GM19035 (cell line): ENCODE measurements at regions not wholly inside any gene's neighbourhood (a gene's known extent, or its start where the extent isn't known, plus 50 kb on each side); places are given as distances from the start of the nearest gene placed in this dataset.

Source experiments
- ATAC-seq: cut with Tn5 transposase; IDR thresholded peaks from one replicate; pipeline ENCODE4 v1.9.1; 2021; ENCODE audit not compliant: unreplicated experiment

DNA sequence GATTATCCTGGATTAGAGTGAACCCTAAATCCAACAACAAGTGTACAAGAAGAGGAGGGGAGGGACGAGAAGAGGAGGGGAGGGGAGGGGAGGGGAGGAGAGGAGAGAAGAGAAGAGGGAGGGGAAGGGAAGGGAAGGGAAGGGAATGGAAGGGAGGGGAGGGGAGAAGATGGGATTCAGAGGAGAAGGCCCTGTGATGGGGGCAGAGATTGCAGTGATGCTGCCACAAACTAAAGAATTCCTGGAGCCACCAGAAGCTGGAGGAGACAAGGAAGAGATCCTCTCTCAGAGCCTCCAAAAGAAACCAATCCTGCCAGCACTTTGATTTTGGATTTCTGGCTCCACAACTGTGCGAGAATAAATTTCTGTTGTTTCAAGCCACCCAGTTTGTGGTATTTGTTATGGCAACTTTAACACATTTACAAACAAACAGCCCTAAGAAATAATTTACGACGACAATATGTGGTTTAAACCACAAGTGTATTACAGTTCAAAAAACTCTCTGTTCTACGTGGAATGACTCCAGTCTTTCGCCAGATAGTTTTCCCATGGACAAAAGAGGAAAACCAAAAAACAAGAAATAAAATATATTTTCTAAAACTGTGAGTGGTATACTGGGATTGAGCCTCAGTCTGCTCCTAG lies 235.4 kb downstream of the HDGFL1 start:
- no peak for ATAC-seq

DNA sequence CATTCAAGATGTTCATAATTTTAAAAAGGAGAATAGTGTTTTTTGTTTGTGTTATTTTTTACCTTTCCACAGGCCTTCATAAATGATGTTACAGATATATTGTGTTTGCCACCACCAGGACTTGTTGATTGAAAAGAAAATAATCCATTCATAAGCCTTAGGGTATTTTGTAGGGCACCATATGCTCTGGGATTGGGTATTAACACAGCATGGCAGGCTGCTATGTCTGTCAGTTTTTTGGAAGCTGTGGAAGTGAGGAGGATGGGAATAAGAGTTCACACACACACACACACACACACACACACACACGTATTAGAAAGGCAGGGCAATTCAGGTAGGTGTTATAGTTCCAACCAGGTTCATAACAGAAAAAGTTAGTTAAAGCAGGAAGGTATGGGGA lies 237.9 kb downstream of the HDGFL1 start:
- ATAC-seq: no peak

DNA sequence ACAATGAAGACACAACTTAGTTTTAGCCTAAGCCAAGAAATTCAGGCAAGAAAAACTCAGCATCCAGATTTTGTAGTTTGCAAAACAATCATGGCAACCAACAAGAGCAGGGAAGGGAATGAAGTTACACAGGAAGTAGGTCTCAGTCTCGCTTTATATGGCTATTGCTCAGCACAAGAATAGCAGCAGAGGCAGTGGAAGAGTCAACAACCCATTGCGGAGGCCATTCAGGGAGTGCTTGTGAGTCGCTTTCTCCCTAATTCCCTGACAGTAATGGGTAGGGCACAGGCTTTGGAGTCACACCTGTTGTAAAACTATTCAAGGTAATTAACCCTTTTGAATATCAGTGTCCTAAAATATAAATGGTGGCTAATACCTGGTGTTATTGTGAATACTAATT lies 238.5 kb downstream of the HDGFL1 start:
- no peak for ATAC-seq

DNA sequence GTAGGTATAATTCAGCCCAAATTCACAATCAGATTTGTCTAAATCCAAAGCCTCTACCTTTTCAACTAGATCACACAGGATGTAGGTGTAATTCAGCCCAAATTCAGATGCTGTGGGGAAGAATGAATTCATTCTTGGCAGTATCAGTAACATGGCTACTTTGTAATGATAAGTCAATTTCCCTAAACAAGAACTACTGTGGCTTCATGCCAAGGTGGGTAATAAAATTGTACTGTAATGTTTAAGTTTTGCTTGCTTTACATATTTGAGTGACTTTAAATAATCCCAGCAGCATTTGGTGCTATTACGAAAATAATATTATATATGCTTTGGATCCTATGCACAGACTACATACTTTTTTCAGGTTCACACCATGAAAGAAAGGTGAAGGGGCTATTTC lies 239.1 kb downstream of the HDGFL1 start:
- no peak for ATAC-seq

DNA sequence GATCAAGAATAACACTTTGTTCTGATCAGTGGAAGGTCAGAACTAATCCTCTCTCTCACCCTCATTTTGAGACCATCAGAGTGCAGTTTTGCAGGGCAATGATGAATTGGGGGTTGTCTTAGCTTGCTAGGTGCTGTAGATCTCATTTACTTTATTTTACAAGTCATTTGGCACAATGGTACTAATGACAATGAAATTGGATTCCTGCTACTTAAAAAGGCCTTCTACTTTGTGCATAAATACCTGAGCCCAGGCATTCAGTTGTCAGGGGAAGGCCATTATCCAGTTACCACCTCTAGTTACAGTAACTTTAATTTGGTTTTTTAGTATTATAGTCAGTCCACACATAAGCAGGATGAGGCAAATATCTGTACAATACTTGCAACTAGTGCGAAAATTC lies 240.0 kb downstream of the HDGFL1 start:
- no peak for ATAC-seq

DNA sequence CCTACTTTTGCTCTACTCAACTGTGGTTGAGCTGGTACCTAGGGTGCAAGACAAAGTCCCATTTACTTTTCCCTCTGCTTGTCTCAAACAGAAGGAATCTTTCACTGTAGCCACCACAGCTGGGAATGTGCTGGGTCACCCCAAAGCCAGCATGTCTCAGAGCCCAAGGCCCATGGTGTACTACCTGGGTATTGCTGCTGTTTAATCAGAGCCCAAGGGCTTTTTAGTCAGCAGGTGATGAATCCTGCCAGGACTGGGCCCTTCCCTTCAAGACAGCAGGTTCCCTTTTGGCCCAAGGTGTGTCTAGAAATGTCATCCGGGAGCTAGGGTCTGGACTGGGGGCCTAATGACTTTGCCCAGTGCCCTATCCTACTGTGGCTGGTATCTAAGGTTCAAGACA lies 249.8 kb downstream of the HDGFL1 start:
- no peak for ATAC-seq

DNA sequence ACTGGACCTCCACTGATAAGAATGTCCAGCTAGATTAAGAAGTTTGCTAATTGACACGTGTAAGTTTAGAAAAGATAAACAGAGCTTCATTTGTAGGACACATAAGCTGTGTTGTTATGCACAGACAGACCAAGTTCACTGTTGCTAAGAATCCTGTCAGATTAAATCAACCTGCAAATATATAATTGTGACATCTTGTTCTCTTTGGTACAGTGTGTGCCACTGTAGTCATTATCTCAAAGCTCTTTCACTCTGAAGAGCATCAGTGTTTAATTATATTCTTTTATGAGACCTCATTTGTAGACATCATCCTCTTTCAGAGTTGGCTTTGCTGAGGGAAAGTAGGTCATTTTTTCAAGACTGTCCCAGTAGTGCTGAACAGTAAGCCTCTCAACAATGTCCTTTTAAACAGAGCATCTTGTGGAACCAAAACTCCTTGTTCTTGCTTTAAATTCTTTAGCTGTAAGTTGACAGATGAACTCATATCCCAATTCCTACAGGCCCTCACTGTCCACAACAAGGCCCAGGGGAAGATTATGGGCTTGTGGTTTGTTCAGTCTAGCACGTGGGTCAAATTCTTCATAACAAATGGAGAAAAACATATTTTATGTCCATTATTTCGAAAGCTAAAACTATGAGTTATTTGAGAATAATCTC lies 252.4 kb downstream of the HDGFL1 start:
- ATAC-seq: no peak

DNA sequence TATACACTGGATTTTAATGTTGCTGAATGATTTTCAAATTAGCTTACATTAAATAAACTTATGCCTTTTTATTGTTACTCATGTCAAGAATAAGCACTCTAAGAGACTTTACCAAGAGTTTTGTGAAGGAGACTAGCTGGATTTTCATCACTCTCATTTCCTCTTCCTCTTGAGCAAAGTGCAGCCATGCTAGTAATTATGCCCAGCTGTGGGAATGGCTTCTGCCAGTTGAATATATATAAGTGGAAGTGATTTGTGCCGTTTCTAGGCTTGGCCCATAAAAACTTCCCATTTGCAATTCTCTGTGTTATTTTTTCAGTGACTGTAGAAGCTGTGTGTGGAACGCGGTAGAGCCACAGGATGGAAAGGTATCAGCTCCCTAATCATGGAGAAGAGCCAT lies 255.8 kb downstream of the HDGFL1 start:
- ATAC-seq: no peak

DNA sequence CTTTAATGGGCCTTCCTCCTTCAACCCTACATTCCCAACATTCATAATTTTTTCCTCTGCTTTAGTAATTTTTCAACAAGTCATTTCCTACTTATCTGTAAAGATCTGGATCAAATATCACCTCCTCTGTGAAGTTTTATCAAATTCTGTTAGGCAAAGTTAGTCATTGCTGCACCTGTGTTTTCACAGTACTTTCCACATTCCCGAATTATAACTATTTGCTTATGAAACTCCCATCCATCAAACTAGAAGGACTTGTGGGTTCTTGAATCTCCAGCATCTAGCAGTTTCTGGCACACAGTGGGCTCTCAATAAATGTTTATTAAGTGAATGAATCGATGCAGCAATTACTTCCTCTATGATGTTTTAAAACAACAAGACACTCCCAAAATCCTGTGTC lies 257.6 kb downstream of the HDGFL1 start:
- no peak for ATAC-seq

DNA sequence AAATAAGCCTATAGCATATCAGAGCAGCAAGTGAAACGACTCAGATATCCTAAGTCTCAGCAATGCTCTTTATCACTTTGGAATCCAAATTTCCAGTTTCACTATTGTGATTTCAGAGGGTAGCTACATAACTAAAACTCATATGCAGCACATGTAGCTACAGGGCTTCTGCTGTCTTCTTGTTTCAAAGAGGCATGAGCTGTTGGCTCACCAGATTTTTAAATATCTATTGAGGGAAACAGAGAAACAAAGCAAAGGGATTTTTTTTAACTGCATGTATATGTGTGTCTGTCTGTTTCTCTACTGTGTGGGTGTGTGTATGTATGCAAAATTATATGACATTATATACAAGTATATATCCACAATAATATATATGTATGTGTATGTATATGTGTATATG lies 258.4 kb downstream of the HDGFL1 start:
- ATAC-seq: no peak

DNA sequence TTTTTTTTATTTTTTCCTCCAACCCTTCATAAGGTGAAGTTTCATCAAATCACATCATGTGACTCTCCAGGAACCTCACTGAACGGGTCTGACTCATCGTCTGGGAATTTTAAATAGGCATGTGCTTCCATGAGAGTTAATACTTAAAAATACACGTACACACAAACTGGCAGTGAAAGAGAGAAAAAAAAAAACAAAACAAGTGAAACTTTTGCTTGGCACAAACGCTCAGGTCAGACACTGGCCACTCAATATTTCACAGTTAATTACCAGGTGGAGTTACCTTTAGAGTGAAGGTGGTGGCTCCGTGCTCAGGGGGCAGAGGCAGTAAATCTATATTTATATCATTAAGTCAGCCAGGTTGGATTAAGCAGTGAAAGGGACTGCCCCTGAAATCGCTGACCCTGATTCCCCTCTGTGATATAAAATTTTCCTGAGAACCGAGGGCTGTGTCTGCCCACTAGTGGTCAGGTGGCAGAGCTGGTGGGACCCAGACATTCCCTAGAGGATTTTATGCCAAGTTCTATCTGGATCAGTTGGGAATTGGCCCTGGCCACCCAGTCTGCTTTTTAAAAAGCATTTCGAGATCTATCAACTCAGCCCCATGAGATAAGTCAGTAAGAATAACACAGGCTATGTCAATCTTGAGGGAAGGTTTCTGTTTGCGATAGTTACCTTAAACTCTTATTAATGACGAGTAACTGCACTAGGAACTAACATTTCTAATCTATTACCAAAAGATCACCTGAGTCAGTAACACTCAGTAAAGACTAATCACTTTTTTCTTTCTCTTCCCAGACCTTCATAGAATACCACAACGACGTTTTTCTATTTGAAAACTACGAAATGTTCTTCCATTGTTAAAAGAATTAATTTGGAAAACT lies 259.1 kb downstream of the HDGFL1 start:
- no peak for ATAC-seq

DNA sequence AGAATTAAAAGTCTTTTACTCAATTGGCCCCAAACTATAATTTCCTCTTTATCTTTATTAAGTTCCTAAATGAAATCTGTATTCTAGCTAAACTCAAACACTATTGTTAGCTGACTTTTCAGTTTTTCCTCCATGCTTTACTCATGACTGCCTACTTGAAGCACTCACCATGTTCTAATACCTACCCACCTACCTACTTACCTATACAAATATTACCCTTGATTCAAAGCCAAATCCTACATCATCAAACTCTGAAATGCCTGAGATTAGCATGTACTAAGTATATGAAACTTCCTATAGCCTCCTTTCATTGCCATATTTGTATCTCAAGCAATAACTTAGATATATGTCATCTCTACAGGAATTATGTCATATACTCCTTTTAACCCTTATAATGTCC lies 259.7 kb downstream of the HDGFL1 start:
- ATAC-seq: no peak

DNA sequence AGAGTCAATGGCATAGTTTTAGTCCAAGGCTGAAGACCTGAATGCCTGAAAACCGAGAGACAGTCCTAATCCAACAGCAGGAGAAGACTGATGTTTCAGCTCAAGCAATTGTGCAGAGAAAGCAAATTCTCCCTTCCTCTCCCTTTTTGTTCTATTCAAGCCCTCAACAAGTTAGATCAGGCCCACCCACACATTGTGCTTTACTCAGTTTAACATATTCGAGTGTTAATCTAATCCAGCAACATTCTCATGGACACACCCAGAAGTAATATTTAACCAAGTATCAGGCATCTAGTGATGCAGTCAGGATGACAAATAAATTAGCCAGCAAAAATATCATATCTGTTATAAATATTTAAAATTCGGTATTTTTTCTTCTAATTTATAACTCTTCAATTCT lies 261.1 kb downstream of the HDGFL1 start:
- ATAC-seq: no peak

DNA sequence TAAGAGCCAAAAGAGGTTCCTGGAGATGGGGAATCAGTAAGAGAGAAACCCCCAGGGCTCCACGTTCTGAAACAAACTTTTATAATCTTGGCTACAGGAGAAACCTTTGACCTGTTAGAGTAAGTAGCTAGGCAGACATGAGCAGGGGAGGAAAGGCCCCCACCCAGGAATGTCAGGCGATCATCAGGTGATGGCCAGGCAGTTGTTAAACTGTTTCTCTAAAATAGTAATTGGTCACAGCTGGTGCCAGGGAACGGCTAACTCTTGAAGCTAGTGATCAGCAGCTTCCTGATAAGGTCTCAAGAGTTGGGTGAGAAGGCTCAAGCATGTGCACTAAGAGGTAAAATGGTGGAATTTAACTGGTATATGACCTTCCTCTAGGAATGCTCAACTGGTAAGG lies 263.8 kb downstream of the HDGFL1 start:
- ATAC-seq: no peak

DNA sequence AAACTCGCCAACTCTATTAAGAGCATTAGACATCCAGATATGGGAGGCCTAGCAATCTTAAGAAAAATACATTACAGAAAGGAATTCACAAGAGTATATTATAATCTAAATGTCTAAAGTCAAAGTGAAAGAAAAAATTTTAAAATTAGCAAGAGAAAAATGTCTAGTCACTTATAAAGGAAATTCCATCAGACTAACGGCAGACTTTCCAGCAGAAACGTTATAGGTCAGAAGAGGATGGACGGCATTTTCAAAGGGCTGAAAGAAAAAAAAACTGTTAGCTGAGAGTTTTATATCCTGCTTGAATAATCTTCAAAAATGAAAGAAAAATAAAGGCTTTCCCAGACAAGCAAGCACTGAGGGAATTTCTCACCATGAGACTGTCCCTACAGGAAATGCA lies 269.0 kb downstream of the HDGFL1 start:
- no peak for ATAC-seq

DNA sequence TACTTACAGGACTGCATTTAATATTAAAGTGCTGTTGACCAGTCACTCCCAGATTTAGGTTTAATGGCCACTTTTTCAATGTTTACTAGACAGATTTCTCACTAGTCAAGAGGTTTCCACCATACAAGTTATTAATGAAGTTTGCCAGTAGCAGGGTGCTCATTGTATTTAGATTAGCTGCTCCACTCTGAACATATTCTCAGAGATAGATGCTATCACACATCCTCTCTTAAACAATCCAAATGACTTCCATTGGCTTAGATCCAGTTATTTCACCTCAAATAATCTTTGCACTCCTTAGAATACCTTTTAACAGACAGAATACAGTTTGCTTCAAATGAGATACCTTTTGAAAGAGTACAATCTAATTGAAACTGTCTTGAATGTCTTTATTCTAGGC lies 276.1 kb downstream of the HDGFL1 start:
- ATAC-seq: no peak

DNA sequence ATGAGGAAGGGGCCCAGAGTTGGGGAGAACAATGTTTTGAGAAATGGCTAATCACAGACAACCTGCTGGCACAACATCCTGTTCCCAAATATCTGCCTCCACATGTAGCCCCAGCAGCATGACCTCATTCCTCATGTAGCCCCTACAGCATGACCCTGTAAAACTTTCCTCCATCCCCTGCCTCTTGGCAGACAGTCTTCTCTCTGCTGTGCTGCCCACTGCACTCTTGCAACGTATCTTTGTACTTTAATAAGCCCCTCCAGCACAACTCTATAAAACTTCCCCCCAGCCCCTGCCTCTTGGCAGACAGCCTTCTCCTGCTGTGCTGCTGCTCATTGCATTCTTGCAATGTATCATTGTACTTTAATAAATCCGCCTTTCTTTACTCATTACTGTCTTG lies 278.8 kb downstream of the HDGFL1 start:
- ATAC-seq: no peak

DNA sequence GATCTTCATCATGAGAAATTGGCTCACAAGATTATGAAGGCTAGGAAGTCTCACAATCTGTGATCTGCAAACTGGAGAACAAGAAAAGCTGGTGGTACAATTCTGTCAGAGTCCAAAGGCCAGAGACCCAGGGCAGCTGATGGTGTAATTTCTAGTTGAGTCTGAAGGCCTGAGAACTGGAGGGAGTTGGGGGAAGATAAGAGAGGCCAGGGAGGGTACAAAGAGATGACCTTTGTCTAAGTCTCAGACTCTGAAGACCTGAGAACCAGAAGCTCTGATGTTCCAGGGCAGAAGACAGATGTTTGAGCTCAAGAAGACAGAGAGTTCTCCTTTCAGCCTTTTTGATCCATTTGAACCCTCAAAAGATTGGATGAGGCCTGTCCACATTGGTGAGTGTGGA lies 280.6 kb downstream of the HDGFL1 start:
- ATAC-seq: no peak

DNA sequence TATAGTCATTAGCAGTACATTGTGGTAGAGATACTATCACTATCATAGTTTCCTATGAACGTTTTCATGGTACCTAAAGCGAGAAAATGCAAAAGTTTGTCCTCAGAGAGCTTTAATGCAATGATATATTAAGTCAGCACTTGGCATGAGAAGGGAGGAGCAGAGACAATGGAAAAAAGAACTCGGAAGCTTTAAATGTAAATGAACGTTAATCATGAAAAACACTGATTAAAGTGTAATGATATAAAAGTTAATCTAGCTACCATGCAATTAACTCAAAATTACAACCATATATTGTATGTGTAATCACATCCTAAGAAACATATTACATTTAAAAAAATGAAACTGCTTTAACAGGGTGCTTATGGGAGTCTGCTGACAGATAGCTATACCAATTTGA lies 282.7 kb downstream of the HDGFL1 start:
- ATAC-seq: no peak

DNA sequence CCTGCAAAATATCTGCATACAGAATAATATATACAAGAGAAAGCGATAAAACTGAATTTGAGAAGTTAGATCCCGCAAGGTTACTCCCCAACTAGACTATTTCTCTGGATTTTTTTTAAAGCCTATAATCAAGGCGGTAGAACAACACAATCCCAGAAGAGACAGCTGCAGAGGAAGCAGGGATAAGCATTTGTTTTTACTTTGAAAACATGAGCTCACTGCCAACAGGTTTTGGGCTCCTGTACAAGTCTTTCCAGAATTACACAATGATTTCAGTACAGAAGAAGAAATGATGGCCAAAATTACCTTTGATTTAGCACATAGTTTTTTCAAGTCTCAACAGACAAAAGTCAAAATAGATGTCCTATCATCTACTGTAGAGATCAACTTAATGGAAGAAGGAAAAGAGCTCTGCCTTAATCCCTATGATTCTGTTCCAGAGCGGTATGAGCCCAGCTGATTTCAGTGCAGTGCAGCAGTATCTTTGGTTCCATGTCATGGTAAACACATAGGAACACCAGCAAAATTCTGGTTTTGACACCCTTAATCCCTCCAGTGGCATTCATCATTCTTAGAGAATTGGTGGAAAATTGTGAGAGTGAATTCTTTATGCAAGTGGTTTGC lies 304.3 kb downstream of the HDGFL1 start:
- no peak for ATAC-seq

DNA sequence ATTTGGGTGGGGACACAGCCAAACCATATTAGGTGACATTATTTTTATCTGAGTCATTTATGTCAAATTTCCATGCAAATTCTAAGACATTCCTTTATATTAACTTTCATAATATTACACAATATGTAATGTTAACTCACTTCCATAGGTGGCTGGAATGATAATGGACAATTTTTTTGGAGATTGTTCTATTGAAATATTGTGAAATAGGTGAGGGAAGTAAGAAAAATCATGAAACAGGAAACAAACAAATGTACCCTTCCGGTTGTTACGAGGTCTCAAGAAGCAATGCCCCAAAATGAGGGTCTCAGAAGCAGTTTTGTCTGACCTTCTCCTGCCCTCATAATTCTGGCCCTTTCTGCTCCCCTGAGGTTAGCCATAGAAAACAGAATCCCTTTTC lies 306.5 kb downstream of the HDGFL1 start:
- no peak for ATAC-seq

DNA sequence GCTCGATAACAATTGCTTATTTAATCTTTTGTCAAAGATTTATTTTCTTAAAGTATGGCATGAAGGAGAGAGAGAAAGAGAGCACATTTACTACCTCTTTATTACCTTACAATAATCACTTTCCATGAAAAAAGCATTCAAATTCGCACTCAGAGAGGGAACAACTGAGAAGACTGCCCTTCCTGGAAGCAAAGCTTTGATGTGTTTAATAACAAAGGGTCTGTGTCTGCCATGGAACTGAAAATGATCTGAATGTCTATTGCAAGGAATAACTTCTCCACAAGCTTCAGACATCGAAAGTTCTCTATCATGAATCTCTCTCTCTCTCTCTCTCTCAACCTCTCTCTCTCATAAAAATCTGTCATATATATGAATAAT lies 308.9 kb downstream of the HDGFL1 start:
- ATAC-seq: no peak
